HEK293 (cell line): ENCODE measurements at regions not wholly inside any gene's neighbourhood (a gene's known extent, or its start where the extent isn't known, plus 50 kb on each side); places are given as distances from the start of the nearest gene placed in this dataset.

ENCODE experiments used
- CTCF ChIA-PET: fragments of 350-600 bp; formaldehyde crosslinking; extraction: SDS; loops from one replicate; lab custom pipeline; 2021; ENCODE audit warnings: antibody characterized with exemption; lab: Yijun Ruan, JAX
- POLR2A ChIA-PET: fragments of 300-600 bp; formaldehyde crosslinking; extraction: SDS; loops from one replicate; lab custom pipeline; 2020; ENCODE audit warnings: antibody characterized with exemption, inconsistent platforms; lab: Yijun Ruan, JAX
- H3K27ac ChIP-seq: fragments of 200-500 bp; sonication (Bioruptor generic); 2 replicates; pipeline ENCODE4 v1.5.1; 2014; ENCODE audit warnings: low read depth, low read length, control low read depth, inconsistent platforms; ENCODE audit errors: extremely low read depth
- H3K36me3 ChIP-seq, 2 experiments: fragments of 200-500 bp in 1 of 2; sonication (Bioruptor generic) in 1 of 2; 1 replicate in 1 of 2; 2 replicates in 1 of 2; pipeline ENCODE4 v1.5.1; 2014 to 2017; ENCODE audit warnings: inconsistent platforms in 2 of 2, low read length in 2 of 2; ENCODE audit not compliant: control insufficient read depth in 2 of 2, insufficient read depth in 1 of 2
- H3K4me1 ChIP-seq: fragments of 200-500 bp; sonication (Bioruptor generic); 2 replicates; pipeline ENCODE4 v1.5.1; 2014; ENCODE audit warnings: mild to moderate bottlenecking, low read length, inconsistent platforms; ENCODE audit not compliant: control insufficient read depth, insufficient read depth
- H3K4me3 ChIP-seq: 2 replicates; pipeline ENCODE4 v1.5.1; 2011; ENCODE audit warnings: low read depth, mild to moderate bottlenecking, control low read depth, low read length, moderate library complexity
- H3K9me3 ChIP-seq: fragments of 200-500 bp; sonication (Bioruptor generic); 2 replicates; pipeline ENCODE4 v1.5.1; 2014; ENCODE audit warnings: low read depth, low read length, inconsistent platforms; ENCODE audit not compliant: control insufficient read depth, insufficient read depth
- BCL11B ChIP-seq: fragments of 450-650 bp; formaldehyde crosslinking; IDR thresholded peaks from 2 replicates; pipeline ENCODE4 v1.5.1; 2016; ENCODE audit warnings: low read depth, missing biosample characterization, missing genetic modification characterization
- EGR2 ChIP-seq: fragments of 450-650 bp; formaldehyde crosslinking; IDR thresholded peaks from 2 replicates; pipeline ENCODE4 v1.5.1; 2016; ENCODE audit warnings: low read depth, missing biosample characterization, missing genetic modification characterization
- GLIS1 ChIP-seq: fragments of 450-650 bp; formaldehyde crosslinking; IDR thresholded peaks from 2 replicates; pipeline ENCODE4 v1.5.1; 2016; ENCODE audit warnings: missing biosample characterization, missing genetic modification characterization
- MZF1 ChIP-seq: fragments of 450-650 bp; formaldehyde crosslinking; IDR thresholded peaks from 2 replicates; pipeline ENCODE4 v1.5.1; 2017; ENCODE audit warnings: missing biosample characterization, missing genetic modification characterization, borderline replicate concordance
- SETDB1 ChIP-seq: IDR thresholded peaks from one replicate; pipeline ENCODE4 v1.6.1; 2017; ENCODE audit warnings: mild to moderate bottlenecking, low read length, moderate library complexity, mixed read lengths; ENCODE audit not compliant: insufficient read length
- YY2 ChIP-seq: fragments of 450-650 bp; formaldehyde crosslinking; IDR thresholded peaks from 2 replicates; pipeline ENCODE4 v1.5.1; 2016; ENCODE audit warnings: missing biosample characterization, missing genetic modification characterization
- ZBTB21 ChIP-seq: fragments of 450-650 bp; formaldehyde crosslinking; IDR thresholded peaks from 2 replicates; pipeline ENCODE4 v1.5.1; 2017; ENCODE audit warnings: missing biosample characterization, missing genetic modification characterization
- ZFP37 ChIP-seq: fragments of 450-650 bp; formaldehyde crosslinking; IDR thresholded peaks from 2 replicates; pipeline ENCODE4 v1.5.1; 2016; ENCODE audit warnings: missing biosample characterization, missing genetic modification characterization
- ZIC2 ChIP-seq: fragments of 450-650 bp; formaldehyde crosslinking; IDR thresholded peaks from 2 replicates; pipeline ENCODE4 v1.5.1; 2016; ENCODE audit warnings: missing biosample characterization, missing genetic modification characterization
- ZNF157 ChIP-seq: fragments of 450-650 bp; formaldehyde crosslinking; IDR thresholded peaks from 2 replicates; pipeline ENCODE4 v1.5.1; 2016; ENCODE audit warnings: missing biosample characterization, missing genetic modification characterization
- ZNF2 ChIP-seq: fragments of 450-650 bp; formaldehyde crosslinking; IDR thresholded peaks from 2 replicates; pipeline ENCODE4 v1.5.1; 2016; ENCODE audit warnings: missing biosample characterization, missing genetic modification characterization
- ZNF221 ChIP-seq: fragments of 450-650 bp; formaldehyde crosslinking; IDR thresholded peaks from 2 replicates; pipeline ENCODE4 v1.5.1; 2017; ENCODE audit warnings: missing biosample characterization, missing genetic modification characterization, borderline replicate concordance
- ZNF274 ChIP-seq, 2 experiments: fragments of 200-500 bp in 1 of 2; fragments of 450-650 bp in 1 of 2; sonication (Bioruptor generic) in 1 of 2; formaldehyde crosslinking in 1 of 2; IDR thresholded peaks; 2 replicates each; pipeline versions ENCODE4 v1.5.1 to v1.6.1; 2014 to 2016; ENCODE audit warnings: borderline replicate concordance in 1 of 2, inconsistent platforms in 1 of 2, low read length in 1 of 2, missing biosample characterization in 1 of 2, missing genetic modification characterization in 1 of 2
- ZNF341 ChIP-seq: fragments of 450-650 bp; formaldehyde crosslinking; IDR thresholded peaks from 2 replicates; pipeline ENCODE4; 2016; ENCODE audit warnings: low read depth, missing biosample characterization, missing genetic modification characterization
- ZNF394 ChIP-seq: fragments of 450-650 bp; formaldehyde crosslinking; IDR thresholded peaks from 2 replicates; pipeline ENCODE4 v1.5.1; 2016; ENCODE audit warnings: missing biosample characterization, missing genetic modification characterization, mild to moderate bottlenecking, moderate library complexity, borderline replicate concordance
- ZNF501 ChIP-seq: fragments of 450-650 bp; formaldehyde crosslinking; IDR thresholded peaks from 2 replicates; pipeline ENCODE4 v1.5.1; 2016; ENCODE audit warnings: missing biosample characterization, missing genetic modification characterization
- ZNF549 ChIP-seq: fragments of 450-650 bp; IDR thresholded peaks from 2 replicates; pipeline ENCODE4 v1.5.1; 2018; ENCODE audit warnings: missing biosample characterization, missing genetic modification characterization, mild to moderate bottlenecking, inconsistent platforms, moderate library complexity
- ZNF558 ChIP-seq: fragments of 450-650 bp; formaldehyde crosslinking; IDR thresholded peaks from 2 replicates; pipeline ENCODE4 v1.5.1; 2016; ENCODE audit warnings: missing biosample characterization, missing genetic modification characterization
- ZNF585B ChIP-seq: fragments of 450-650 bp; formaldehyde crosslinking; IDR thresholded peaks from 2 replicates; pipeline ENCODE4 v1.5.1; 2016; ENCODE audit warnings: missing biosample characterization, missing genetic modification characterization
- ZSCAN23 ChIP-seq: fragments of 450-650 bp; formaldehyde crosslinking; IDR thresholded peaks from 2 replicates; pipeline ENCODE4 v1.5.1; 2016; ENCODE audit warnings: missing biosample characterization, missing genetic modification characterization
- TF ChIP-seq, protein P1 (sequence below): fragments of 450-650 bp; formaldehyde crosslinking; conservative IDR thresholded peaks from 2 replicates; pipeline ENCODE4 v1.5.1; 2016; ENCODE audit warnings: low read depth, missing biosample characterization, missing genetic modification characterization
- TF ChIP-seq, protein P2 (sequence below): fragments of 450-650 bp; formaldehyde crosslinking; IDR thresholded peaks from 2 replicates; pipeline ENCODE4 v1.5.1; 2016; ENCODE audit warnings: missing biosample characterization, missing genetic modification characterization
- TF ChIP-seq, protein P3 (sequence below): fragments of 450-650 bp; formaldehyde crosslinking; IDR thresholded peaks from 2 replicates; pipeline ENCODE4 v1.5.1; 2016; ENCODE audit warnings: missing biosample characterization, missing genetic modification characterization
- TF ChIP-seq, protein P4 (sequence below): IDR thresholded peaks from 2 replicates; pipeline ENCODE4 v1.6.1; 2011; ENCODE audit warnings: mild to moderate bottlenecking, low read depth, low read length, borderline replicate concordance
- TF ChIP-seq, protein P5 (sequence below): fragments of 450-650 bp; formaldehyde crosslinking; IDR thresholded peaks from 2 replicates; pipeline ENCODE4 v1.5.1; 2016; ENCODE audit warnings: missing biosample characterization, missing genetic modification characterization

DNA sequence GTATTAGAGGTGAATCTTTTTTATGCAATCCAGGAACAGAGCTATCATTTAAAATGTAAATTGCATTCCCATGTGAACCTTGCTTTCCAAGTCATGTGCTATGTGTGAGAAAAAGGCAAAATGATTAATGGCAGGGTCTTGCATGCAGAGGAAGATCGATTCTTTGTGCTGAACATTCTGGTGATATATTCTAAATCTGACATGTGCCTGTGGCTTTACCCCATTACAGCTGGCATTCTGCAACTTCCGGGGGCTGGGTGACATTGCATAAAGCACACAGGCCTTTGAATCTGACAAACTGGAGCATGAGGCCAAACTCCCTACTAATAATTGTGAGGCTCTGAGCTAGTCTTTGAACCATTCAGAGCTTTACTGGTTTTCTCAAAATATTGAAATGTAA, 1449.7 kb downstream of the CDH8 start (continued):
- TF ChIP-seq, protein P1, sequence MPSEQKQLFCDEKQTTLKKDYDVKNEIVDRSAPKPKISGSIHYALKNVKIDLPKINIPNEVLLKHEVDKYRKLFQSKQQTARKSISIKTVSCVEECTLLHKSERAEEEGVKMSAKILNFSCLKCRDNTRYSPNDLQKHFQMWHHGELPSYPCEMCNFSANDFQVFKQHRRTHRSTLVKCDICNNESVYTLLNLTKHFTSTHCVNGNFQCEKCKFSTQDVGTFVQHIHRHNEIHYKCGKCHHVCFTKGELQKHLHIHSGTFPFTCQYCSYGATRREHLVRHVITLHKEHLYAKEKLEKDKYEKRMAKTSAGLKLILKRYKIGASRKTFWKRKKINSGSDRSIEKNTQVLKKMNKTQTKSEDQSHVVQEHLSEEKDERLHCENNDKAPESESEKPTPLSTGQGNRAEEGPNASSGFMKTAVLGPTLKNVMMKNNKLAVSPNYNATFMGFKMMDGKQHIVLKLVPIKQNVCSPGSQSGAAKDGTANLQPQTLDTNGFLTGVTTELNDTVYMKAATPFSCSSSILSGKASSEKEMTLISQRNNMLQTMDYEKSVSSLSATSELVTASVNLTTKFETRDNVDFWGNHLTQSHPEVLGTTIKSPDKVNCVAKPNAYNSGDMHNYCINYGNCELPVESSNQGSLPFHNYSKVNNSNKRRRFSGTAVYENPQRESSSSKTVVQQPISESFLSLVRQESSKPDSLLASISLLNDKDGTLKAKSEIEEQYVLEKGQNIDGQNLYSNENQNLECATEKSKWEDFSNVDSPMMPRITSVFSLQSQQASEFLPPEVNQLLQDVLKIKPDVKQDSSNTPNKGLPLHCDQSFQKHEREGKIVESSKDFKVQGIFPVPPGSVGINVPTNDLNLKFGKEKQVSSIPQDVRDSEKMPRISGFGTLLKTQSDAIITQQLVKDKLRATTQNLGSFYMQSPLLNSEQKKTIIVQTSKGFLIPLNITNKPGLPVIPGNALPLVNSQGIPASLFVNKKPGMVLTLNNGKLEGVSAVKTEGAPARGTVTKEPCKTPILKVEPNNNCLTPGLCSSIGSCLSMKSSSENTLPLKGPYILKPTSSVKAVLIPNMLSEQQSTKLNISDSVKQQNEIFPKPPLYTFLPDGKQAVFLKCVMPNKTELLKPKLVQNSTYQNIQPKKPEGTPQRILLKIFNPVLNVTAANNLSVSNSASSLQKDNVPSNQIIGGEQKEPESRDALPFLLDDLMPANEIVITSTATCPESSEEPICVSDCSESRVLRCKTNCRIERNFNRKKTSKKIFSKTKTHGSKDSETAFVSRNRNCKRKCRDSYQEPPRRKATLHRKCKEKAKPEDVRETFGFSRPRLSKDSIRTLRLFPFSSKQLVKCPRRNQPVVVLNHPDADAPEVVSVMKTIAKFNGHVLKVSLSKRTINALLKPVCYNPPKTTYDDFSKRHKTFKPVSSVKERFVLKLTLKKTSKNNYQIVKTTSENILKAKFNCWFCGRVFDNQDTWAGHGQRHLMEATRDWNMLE (tag by site-specific recombination), result no peak
- TF ChIP-seq, protein P2, sequence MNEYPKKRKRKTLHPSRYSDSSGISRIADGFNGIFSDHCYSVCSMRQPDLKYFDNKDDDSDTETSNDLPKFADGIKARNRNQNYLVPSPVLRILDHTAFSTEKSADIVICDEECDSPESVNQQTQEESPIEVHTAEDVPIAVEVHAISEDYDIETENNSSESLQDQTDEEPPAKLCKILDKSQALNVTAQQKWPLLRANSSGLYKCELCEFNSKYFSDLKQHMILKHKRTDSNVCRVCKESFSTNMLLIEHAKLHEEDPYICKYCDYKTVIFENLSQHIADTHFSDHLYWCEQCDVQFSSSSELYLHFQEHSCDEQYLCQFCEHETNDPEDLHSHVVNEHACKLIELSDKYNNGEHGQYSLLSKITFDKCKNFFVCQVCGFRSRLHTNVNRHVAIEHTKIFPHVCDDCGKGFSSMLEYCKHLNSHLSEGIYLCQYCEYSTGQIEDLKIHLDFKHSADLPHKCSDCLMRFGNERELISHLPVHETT (tag by site-specific recombination), result no peak
- TF ChIP-seq, protein P3, sequence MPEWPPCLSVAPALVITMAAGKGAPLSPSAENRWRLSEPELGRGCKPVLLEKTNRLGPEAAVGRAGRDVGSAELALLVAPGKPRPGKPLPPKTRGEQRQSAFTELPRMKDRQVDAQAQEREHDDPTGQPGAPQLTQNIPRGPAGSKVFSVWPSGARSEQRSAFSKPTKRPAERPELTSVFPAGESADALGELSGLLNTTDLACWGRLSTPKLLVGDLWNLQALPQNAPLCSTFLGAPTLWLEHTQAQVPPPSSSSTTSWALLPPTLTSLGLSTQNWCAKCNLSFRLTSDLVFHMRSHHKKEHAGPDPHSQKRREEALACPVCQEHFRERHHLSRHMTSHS (tag by site-specific recombination), result no peak

DNA sequence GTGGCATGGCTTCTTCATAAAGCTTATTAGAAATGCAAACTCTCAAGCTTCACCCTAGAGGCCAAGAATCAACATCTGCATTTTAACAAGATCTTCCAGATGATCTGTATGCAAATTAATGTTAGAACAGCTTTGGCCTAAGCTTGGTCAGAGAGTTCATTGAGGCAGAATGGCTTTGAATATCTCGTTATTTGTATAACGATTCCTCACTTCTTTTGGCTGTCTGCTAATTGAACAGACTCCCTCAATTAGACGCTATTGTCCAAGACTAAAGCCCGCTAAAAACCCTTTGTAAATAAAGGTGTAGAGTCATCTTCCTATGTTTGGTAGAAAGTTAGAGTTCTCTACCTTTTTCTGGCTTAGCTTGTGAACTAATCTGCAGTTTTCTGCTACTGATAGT, 1453.7 kb downstream of the CDH8 start:
- CTCF ChIA-PET, result no interaction called here

DNA sequence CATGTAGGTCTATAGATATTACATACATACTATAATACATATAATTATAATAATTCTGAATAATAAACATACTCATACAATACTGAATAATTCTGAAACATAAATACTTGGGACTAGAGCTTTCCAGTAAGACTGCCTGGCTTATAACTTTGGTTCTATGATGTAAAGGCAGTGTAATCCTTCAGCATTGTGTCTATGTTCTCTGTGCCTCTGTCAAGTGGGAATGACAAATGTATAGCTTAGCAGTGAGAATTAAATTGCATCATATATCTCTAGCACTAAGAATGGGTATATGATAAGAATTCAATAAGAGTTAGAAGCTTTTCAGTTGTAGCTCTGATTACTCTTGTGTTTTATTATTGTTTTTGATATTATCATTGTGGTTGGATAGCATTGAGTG, 1469.3 kb downstream of the CDH8 start:
- Histone ChIP-seq H3K4me1 (no peaks in the 10 kb centered on the region), H3K4me3 (no peak overlapping the region), H3K27ac (no peak overlapping the region), H3K36me3 (no peaks in the 10 kb centered on the region), H3K9me3 (no peaks in the 10 kb centered on the region)
- ChIA-PET POLR2A (no interaction called here), CTCF (interaction anchor here (0.6 kb wide), 1 partner anchor 365 kb away, joined by 4 read pairs; no protein-coding TSS in a partner anchor)
- no peak for TF ChIP-seq ZNF585B (tag by site-specific recombination)
- TF ChIP-seq ZFP37 (tag by site-specific recombination), result no peak
- TF ChIP-seq, protein P3 (tag by site-specific recombination), result no peak
- no peak for TF ChIP-seq ZNF501 (tag by site-specific recombination)
- TF ChIP-seq, protein P4, sequence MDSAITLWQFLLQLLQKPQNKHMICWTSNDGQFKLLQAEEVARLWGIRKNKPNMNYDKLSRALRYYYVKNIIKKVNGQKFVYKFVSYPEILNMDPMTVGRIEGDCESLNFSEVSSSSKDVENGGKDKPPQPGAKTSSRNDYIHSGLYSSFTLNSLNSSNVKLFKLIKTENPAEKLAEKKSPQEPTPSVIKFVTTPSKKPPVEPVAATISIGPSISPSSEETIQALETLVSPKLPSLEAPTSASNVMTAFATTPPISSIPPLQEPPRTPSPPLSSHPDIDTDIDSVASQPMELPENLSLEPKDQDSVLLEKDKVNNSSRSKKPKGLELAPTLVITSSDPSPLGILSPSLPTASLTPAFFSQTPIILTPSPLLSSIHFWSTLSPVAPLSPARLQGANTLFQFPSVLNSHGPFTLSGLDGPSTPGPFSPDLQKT, result no peak
- no peak for TF ChIP-seq GLIS1 (tag by site-specific recombination)
- no peak for TF ChIP-seq ZNF341 (tag by site-specific recombination)
- TF ChIP-seq ZNF394 (tag by site-specific recombination), result no peak
- no peak for TF ChIP-seq YY2 (tag by site-specific recombination)
- no peak for TF ChIP-seq ZIC2 (tag by site-specific recombination)
- TF ChIP-seq BCL11B (tag by site-specific recombination), result no peak
- no peak for TF ChIP-seq ZBTB21 (tag by site-specific recombination)
- TF ChIP-seq, protein P5, sequence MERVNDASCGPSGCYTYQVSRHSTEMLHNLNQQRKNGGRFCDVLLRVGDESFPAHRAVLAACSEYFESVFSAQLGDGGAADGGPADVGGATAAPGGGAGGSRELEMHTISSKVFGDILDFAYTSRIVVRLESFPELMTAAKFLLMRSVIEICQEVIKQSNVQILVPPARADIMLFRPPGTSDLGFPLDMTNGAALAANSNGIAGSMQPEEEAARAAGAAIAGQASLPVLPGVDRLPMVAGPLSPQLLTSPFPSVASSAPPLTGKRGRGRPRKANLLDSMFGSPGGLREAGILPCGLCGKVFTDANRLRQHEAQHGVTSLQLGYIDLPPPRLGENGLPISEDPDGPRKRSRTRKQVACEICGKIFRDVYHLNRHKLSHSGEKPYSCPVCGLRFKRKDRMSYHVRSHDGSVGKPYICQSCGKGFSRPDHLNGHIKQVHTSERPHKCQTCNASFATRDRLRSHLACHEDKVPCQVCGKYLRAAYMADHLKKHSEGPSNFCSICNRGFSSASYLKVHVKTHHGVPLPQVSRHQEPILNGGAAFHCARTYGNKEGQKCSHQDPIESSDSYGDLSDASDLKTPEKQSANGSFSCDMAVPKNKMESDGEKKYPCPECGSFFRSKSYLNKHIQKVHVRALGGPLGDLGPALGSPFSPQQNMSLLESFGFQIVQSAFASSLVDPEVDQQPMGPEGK, result no peak
- no peak for TF ChIP-seq ZNF274 (IDR thresholded peaks at IDR 0.05; ENCODE audit: low read length)
- TF ChIP-seq ZNF274 (tag by site-specific recombination; IDR thresholded peaks at IDR 0.05; ENCODE audit: borderline replicate concordance), result no peak
- TF ChIP-seq ZNF157, result no peak
- no peak for TF ChIP-seq ZNF221 (tag by site-specific recombination)
- TF ChIP-seq ZNF549 (tag by site-specific recombination), result no peak

More for the DNA sequence above, 1453.7 kb downstream of the CDH8 start:
- Histone ChIP-seq H3K4me1 (no peaks in the 10 kb centered on the region), H3K4me3 (no peak overlapping the region), H3K27ac (no peak overlapping the region), H3K36me3 (no peaks in the 10 kb centered on the region), H3K9me3 (no peaks in the 10 kb centered on the region)
- no peak for TF ChIP-seq ZNF558 (tag by site-specific recombination)
- no peak for TF ChIP-seq ZNF2 (tag by site-specific recombination)
- no peak for TF ChIP-seq EGR2 (tag by site-specific recombination)
- TF ChIP-seq SETDB1, result no peak
- TF ChIP-seq YY2 (tag by site-specific recombination), result no peak
- no peak for TF ChIP-seq ZSCAN23 (tag by site-specific recombination)
- TF ChIP-seq MZF1 (tag by site-specific recombination), result no peak
- POLR2A ChIA-PET, result no interaction called here
